Central memory CD8-positive, alpha-beta T cell (primary cell): ENCODE measurements at regions not wholly inside any gene's neighbourhood (a gene's known extent, or its start where the extent isn't known, plus 50 kb on each side); places are given as distances from the start of the nearest gene placed in this dataset.

Experiments
- ATAC-seq: fragments of 150-1000 bp; cut with Tn5 transposase; replicated peaks from 2 replicates; pipeline ENCODE4 v1.10.0; 2022; ENCODE audit warnings: mild to moderate bottlenecking, moderate FRiP score, moderate number of reproducible peaks; ENCODE audit not compliant: poor library complexity, severe bottlenecking; ENCODE audit errors: extremely low read depth
- DNase-seq, 2 donors: peaks; one replicate each; pipeline ENCODE4 v3.0.0; 2021; ENCODE audit warnings: low spot score in 2 of 2
- H3K27ac Mint-ChIP-seq: one replicate; pipeline ENCODE4 v1.8.0; 2022; ENCODE audit warnings: low read depth, mild to moderate bottlenecking, moderate library complexity, mixed read lengths
- H3K27me3 Mint-ChIP-seq: one replicate; pipeline ENCODE4 v1.8.0; 2022; ENCODE audit warnings: mixed read lengths
- H3K36me3 Mint-ChIP-seq: one replicate; pipeline ENCODE4 v1.8.0; 2022; ENCODE audit warnings: mild to moderate bottlenecking, moderate library complexity, mixed read lengths; ENCODE audit not compliant: insufficient read depth
- H3K4me1 Mint-ChIP-seq: one replicate; pipeline ENCODE4 v1.8.0; 2022; ENCODE audit warnings: mixed read lengths
- H3K4me3 Mint-ChIP-seq: one replicate; pipeline ENCODE4 v1.8.0; 2022; ENCODE audit warnings: mild to moderate bottlenecking, moderate library complexity, mixed read lengths
- H3K9me3 Mint-ChIP-seq: one replicate; pipeline ENCODE4 v1.8.0; 2022; ENCODE audit warnings: mixed read lengths

- H3K4me3 Mint-ChIP-seq, result no peak overlapping the region
- no peaks in the 10 kb centered on the region for H3K4me1 Mint-ChIP-seq
- DNase-seq, result no peak
- H3K27me3 Mint-ChIP-seq, result no peaks in the 10 kb centered on the region
- ATAC-seq, result no peak
- H3K27ac Mint-ChIP-seq, result no peak overlapping the region
- peaks cover 3% of the 10 kb centered on the region for H3K9me3 Mint-ChIP-seq
- no peaks in the 10 kb centered on the region for H3K36me3 Mint-ChIP-seq
Observed at GRCh38 chr7:81600608-81601007, 169.2 kb downstream of the HGF start.

- Mint-ChIP-seq H3K4me1 (no peaks in the 10 kb centered on the region), H3K4me3 (no peak overlapping the region), H3K27ac (no peak overlapping the region), H3K36me3 (no peaks in the 10 kb centered on the region), H3K27me3 (no peaks in the 10 kb centered on the region), H3K9me3 (peaks cover 14% of the 10 kb centered on the region)
- no peak for DNase-seq
- no peak for ATAC-seq
Observed at GRCh38 chr7:81598951-81599350, 170.9 kb downstream of the HGF start.

GRCh38 chr7:81594767-81595166 is 175.1 kb downstream of the HGF start:
- DNase-seq (no peak), ATAC-seq (no peak)
- H3K9me3 Mint-ChIP-seq, result peaks cover 26% of the 10 kb centered on the region
- H3K27ac Mint-ChIP-seq, result no peak overlapping the region
- H3K36me3 Mint-ChIP-seq, result no peaks in the 10 kb centered on the region
- no peaks in the 10 kb centered on the region for H3K27me3 Mint-ChIP-seq
- H3K4me1 Mint-ChIP-seq, result no peaks in the 10 kb centered on the region
- no peak overlapping the region for H3K4me3 Mint-ChIP-seq

GRCh38 chr7:81590131-81590530 is 179.7 kb downstream of the HGF start:
- ATAC-seq (no peak), DNase-seq (no peak)
- Mint-ChIP-seq H3K4me3 (no peak overlapping the region), H3K27me3 (no peaks in the 10 kb centered on the region), H3K9me3 (peaks cover 20% of the 10 kb centered on the region), H3K4me1 (no peaks in the 10 kb centered on the region), H3K27ac (no peak overlapping the region), H3K36me3 (no peaks in the 10 kb centered on the region)

GRCh38 chr7:81584667-81585066 is 185.2 kb downstream of the HGF start:
- no peak for DNase-seq
- no peaks in the 10 kb centered on the region for H3K4me1 Mint-ChIP-seq
- ATAC-seq, result no peak
- H3K27me3 Mint-ChIP-seq, result no peaks in the 10 kb centered on the region
- H3K9me3 Mint-ChIP-seq, result peaks cover 21% of the 10 kb centered on the region
- no peaks in the 10 kb centered on the region for H3K36me3 Mint-ChIP-seq
- no peak overlapping the region for H3K27ac Mint-ChIP-seq
- H3K4me3 Mint-ChIP-seq, result no peak overlapping the region

- Mint-ChIP-seq H3K27me3 (no peaks in the 10 kb centered on the region), H3K4me3 (no peak overlapping the region), H3K27ac (no peak overlapping the region), H3K36me3 (no peaks in the 10 kb centered on the region), H3K9me3 (peaks cover 22% of the 10 kb centered on the region), H3K4me1 (no peaks in the 10 kb centered on the region)
- ATAC-seq, result no peak
- DNase-seq, result no peak
Observed at GRCh38 chr7:81583882-81584533, 185.8 kb downstream of the HGF start.

GRCh38 chr7:81583090-81583489 is 186.8 kb downstream of the HGF start:
- Mint-ChIP-seq H3K4me3 (no peak overlapping the region), H3K36me3 (no peaks in the 10 kb centered on the region), H3K27ac (no peak overlapping the region), H3K9me3 (peaks cover 22% of the 10 kb centered on the region), H3K27me3 (no peaks in the 10 kb centered on the region), H3K4me1 (no peaks in the 10 kb centered on the region)
- DNase-seq (no peak), ATAC-seq (no peak)

- no peaks in the 10 kb centered on the region for H3K36me3 Mint-ChIP-seq
- H3K4me1 Mint-ChIP-seq, result no peaks in the 10 kb centered on the region
- H3K4me3 Mint-ChIP-seq, result no peak overlapping the region
- DNase-seq, result no peak
- peaks cover 24% of the 10 kb centered on the region for H3K9me3 Mint-ChIP-seq
- H3K27me3 Mint-ChIP-seq, result no peaks in the 10 kb centered on the region
- H3K27ac Mint-ChIP-seq, result no peak overlapping the region
- no peak for ATAC-seq
Observed at GRCh38 chr7:81577642-81578340, 192.1 kb downstream of the HGF start.

- ATAC-seq, result no peak
- Mint-ChIP-seq H3K27me3 (no peaks in the 10 kb centered on the region), H3K36me3 (no peaks in the 10 kb centered on the region), H3K4me3 (no peak overlapping the region), H3K27ac (no peak overlapping the region), H3K9me3 (peaks cover 22% of the 10 kb centered on the region), H3K4me1 (no peaks in the 10 kb centered on the region)
- DNase-seq, result no peak
Observed at GRCh38 chr7:81574723-81575326, 195.0 kb downstream of the HGF start.

GRCh38 chr7:81573932-81574331 is 195.9 kb downstream of the HGF start:
- no peak for DNase-seq
- H3K36me3 Mint-ChIP-seq, result no peaks in the 10 kb centered on the region
- H3K27ac Mint-ChIP-seq, result no peak overlapping the region
- ATAC-seq, result no peak
- H3K4me1 Mint-ChIP-seq, result no peaks in the 10 kb centered on the region
- H3K9me3 Mint-ChIP-seq, result peaks cover 19% of the 10 kb centered on the region
- H3K4me3 Mint-ChIP-seq, result no peak overlapping the region
- no peaks in the 10 kb centered on the region for H3K27me3 Mint-ChIP-seq

GRCh38 chr7:81573128-81573527 is 196.7 kb downstream of the HGF start:
- Mint-ChIP-seq H3K9me3 (peaks cover 19% of the 10 kb centered on the region), H3K36me3 (no peaks in the 10 kb centered on the region), H3K27ac (no peak overlapping the region), H3K27me3 (no peaks in the 10 kb centered on the region), H3K4me3 (no peak overlapping the region), H3K4me1 (no peaks in the 10 kb centered on the region)
- no peak for DNase-seq
- no peak for ATAC-seq

- Mint-ChIP-seq H3K27me3 (no peaks in the 10 kb centered on the region), H3K4me3 (no peak overlapping the region), H3K27ac (no peak overlapping the region), H3K4me1 (no peaks in the 10 kb centered on the region), H3K9me3 (peaks cover 17% of the 10 kb centered on the region), H3K36me3 (no peaks in the 10 kb centered on the region)
- DNase-seq (no peak), ATAC-seq (no peak)
Observed at GRCh38 chr7:81562581-81562980, 207.3 kb downstream of the HGF start.

- no peak overlapping the region for H3K4me3 Mint-ChIP-seq
- no peaks in the 10 kb centered on the region for H3K36me3 Mint-ChIP-seq
- H3K27ac Mint-ChIP-seq, result no peak overlapping the region
- no peak for ATAC-seq
- peaks cover 17% of the 10 kb centered on the region for H3K9me3 Mint-ChIP-seq
- DNase-seq, result no peak
- no peaks in the 10 kb centered on the region for H3K4me1 Mint-ChIP-seq
- no peaks in the 10 kb centered on the region for H3K27me3 Mint-ChIP-seq
Observed at GRCh38 chr7:81560708-81561107, 209.1 kb downstream of the HGF start.
